Right ventricle myocardium superior (tissue), 1 donor: ENCODE measurements at regions not wholly inside any gene's neighbourhood (a gene's known extent, or its start where the extent isn't known, plus 50 kb on each side); places are given as distances from the start of the nearest gene placed in this dataset.
A peak's percentile ranks its signal among the peaks of the same experiment; 100 is the strongest.

Source experiments
- ATAC-seq: fragments of 200-7000 bp; cut with Tn5 transposase; one replicate; pipeline ENCODE4 v1.9.1; 2020; ENCODE audit warnings: mild to moderate bottlenecking; ENCODE audit not compliant: poor library complexity
- DNase-seq: peaks from one replicate; pipeline ENCODE4 v3.0.0-alpha.2; 2020
- intact Hi-C: fragments of 100-400 bp; cut with DNase I; formaldehyde crosslinking; loops from one replicate; pipeline ENCODE4 v1.11.2; 2022
- donor health status: DM: no; HTN: yes; CAD: no; lungs with severe emphysema.

GRCh38 chr9:93846349-93846748 lies 108.8 kb downstream of the BARX1 start:
- DNase-seq: no peak
- intact Hi-C loops: no loop called here
- no peak for ATAC-seq

GRCh38 chr9:93843396-93843795 lies 111.8 kb downstream of the BARX1 start:
- ATAC-seq: no peak
- intact Hi-C loops: no loop called here
- no peak for DNase-seq

GRCh38 chr9:93830606-93831005 lies 124.5 kb downstream of the BARX1 start:
- DNase-seq: no peak
- ATAC-seq: no peak
- intact Hi-C loops: no loop called here

GRCh38 chr9:93830012-93830596 lies 125.1 kb downstream of the BARX1 start:
- no peak for DNase-seq
- intact Hi-C loops: no loop called here
- ATAC-seq: no peak

GRCh38 chr9:93829271-93830011 lies 125.7 kb downstream of the BARX1 start:
- no peak for DNase-seq
- intact Hi-C loops: no loop called here
- no peak for ATAC-seq

- DNase-seq: no peak
- intact Hi-C loops: no loop called here
- no peak for ATAC-seq
These were observed 126.6 kb downstream of the BARX1 start for GRCh38 chr9:93828331-93829097.

- peak; percentile 60 for DNase-seq
- peak; percentile 96 for ATAC-seq
- intact Hi-C loops: no loop called here
These were observed 127.4 kb downstream of the BARX1 start for GRCh38 chr9:93827545-93828330.

GRCh38 chr9:93826905-93827544 lies 128.1 kb downstream of the BARX1 start:
- DNase-seq (no peak), ATAC-seq (peak; percentile 45)
- intact Hi-C loops: no loop called here

- intact Hi-C loops: no loop called here
- no peak for DNase-seq
- ATAC-seq: no peak
These were observed 128.9 kb downstream of the BARX1 start for GRCh38 chr9:93826209-93826608.

- DNase-seq (no peak), ATAC-seq (no peak)
- intact Hi-C loops: no loop called here
These were observed 129.6 kb downstream of the BARX1 start for GRCh38 chr9:93825348-93826115.

GRCh38 chr9:93824386-93825294 lies 130.5 kb downstream of the BARX1 start:
- DNase-seq (no peak), ATAC-seq (no peak)
- intact Hi-C loops: no loop called here

GRCh38 chr9:93823245-93824072 lies 131.7 kb downstream of the BARX1 start:
- DNase-seq (no peak), ATAC-seq (no peak)
- intact Hi-C loops: no loop called here

GRCh38 chr9:93822229-93822628 lies 132.9 kb downstream of the BARX1 start:
- DNase-seq: no peak
- no peak for ATAC-seq
- intact Hi-C loops: no loop called here

- DNase-seq: no peak
- ATAC-seq: no peak
- intact Hi-C loops: no loop called here
These were observed 133.8 kb downstream of the BARX1 start for GRCh38 chr9:93821307-93821703.

- intact Hi-C loops: no loop called here
- ATAC-seq (no peak), DNase-seq (no peak)
These were observed 134.4 kb downstream of the BARX1 start for GRCh38 chr9:93820667-93821306.

- intact Hi-C loops: no loop called here
- no peak for DNase-seq
- no peak for ATAC-seq
These were observed 135.2 kb downstream of the BARX1 start for GRCh38 chr9:93819905-93820304.
